Thoracic aorta (tissue), 2 donors: ENCODE measurements at regions not wholly inside any gene's neighbourhood (a gene's known extent, or its start where the extent isn't known, plus 50 kb on each side); places are given as distances from the start of the nearest gene placed in this dataset.
"Not testable (repeated sequence)": the region's sequence is repeated elsewhere in the genome, so short reads cannot be mapped to it uniquely, and the experiment has no call there.

ENCODE experiments used
- ATAC-seq: fragments of 150-250 bp; one replicate; pipeline ENCODE4 v1.8.0; 2017; ENCODE audit warnings: low read depth; ENCODE audit not compliant: insufficient number of reproducible peaks, low FRiP score
- DNase-seq: peaks from one replicate; pipeline ENCODE4 v3.0.0-alpha.2; 2020; ENCODE audit warnings: low spot score
- H3K27ac ChIP-seq, 2 donors: fragments of 200-600 bp; sonication (generic); 1 replicate in 1 of 2; 2 replicates in 1 of 2; pipeline ENCODE4 v1.5.1; 2016; ENCODE audit warnings: mild to moderate bottlenecking in 2 of 2, moderate library complexity in 2 of 2
- H3K27me3 ChIP-seq: fragments of 200-600 bp; sonication (generic); replicated peaks from 2 replicates; pipeline ENCODE4 v1.6.0; 2016; ENCODE audit warnings: mild to moderate bottlenecking; ENCODE audit not compliant: insufficient read depth
- H3K36me3 ChIP-seq: fragments of 200-600 bp; sonication (generic); one replicate; pipeline ENCODE4 v1.5.1; 2016
- H3K4me1 ChIP-seq, 2 donors: fragments of 200-600 bp; sonication (generic); 1 replicate in 1 of 2; 2 replicates in 1 of 2; pipeline versions ENCODE4 v1.5.1 to v1.6.0; 2016; ENCODE audit warnings: low read depth in 2 of 2, mild to moderate bottlenecking in 1 of 2; ENCODE audit not compliant: control insufficient read depth in 1 of 2
- H3K4me3 ChIP-seq: fragments of 200-600 bp; sonication (generic); 2 replicates; pipeline ENCODE4 v1.5.1; 2016; ENCODE audit warnings: mild to moderate bottlenecking
- H3K9me3 ChIP-seq: fragments of 200-600 bp; sonication (generic); 2 replicates; pipeline ENCODE4 v1.5.1; 2016
- CTCF ChIP-seq: fragments of 200-600 bp; sonication (generic); IDR thresholded peaks from one replicate; pipeline ENCODE4 v1.5.1; 2019; ENCODE audit warnings: antibody characterized with exemption

- no peak for DNase-seq
- H3K27me3 ChIP-seq, result no peaks in the 10 kb centered on the region
- H3K36me3 ChIP-seq, result no peaks in the 10 kb centered on the region
- H3K27ac ChIP-seq, result no peak overlapping the region
- ATAC-seq, result no peak
- no peak for TF ChIP-seq CTCF
- no peaks in the 10 kb centered on the region for H3K9me3 ChIP-seq
- H3K4me3 ChIP-seq, result no peak overlapping the region
- no peaks in the 10 kb centered on the region for H3K4me1 ChIP-seq
Observed at GRCh38 chr12:43196268-43196907, 355.6 kb downstream of the ADAMTS20 start.

GRCh38 chr12:43193096-43193495 lies 358.9 kb downstream of the ADAMTS20 start:
- not testable (repeated sequence) for H3K4me3 ChIP-seq, DNase-seq, H3K9me3 ChIP-seq, H3K4me1 ChIP-seq, H3K27me3 ChIP-seq, H3K36me3 ChIP-seq, ATAC-seq, H3K27ac ChIP-seq

GRCh38 chr12:43192442-43192841 lies 359.6 kb downstream of the ADAMTS20 start:
- H3K36me3 ChIP-seq, ATAC-seq, H3K9me3 ChIP-seq, H3K27me3 ChIP-seq, H3K27ac ChIP-seq, DNase-seq, H3K4me3 ChIP-seq, H3K4me1 ChIP-seq: not testable (repeated sequence)

GRCh38 chr12:43180242-43180641 lies 371.8 kb downstream of the ADAMTS20 start:
- H3K4me3 ChIP-seq, result no peak overlapping the region
- ATAC-seq (no peak), DNase-seq (no peak)
- no peaks in the 10 kb centered on the region for H3K9me3 ChIP-seq
- H3K4me1 ChIP-seq, result no peaks in the 10 kb centered on the region
- no peak for TF ChIP-seq CTCF
- H3K36me3 ChIP-seq, result no peaks in the 10 kb centered on the region
- no peak overlapping the region for H3K27ac ChIP-seq
- H3K27me3 ChIP-seq, result no peaks in the 10 kb centered on the region

GRCh38 chr12:43179486-43179885 lies 372.5 kb downstream of the ADAMTS20 start:
- Histone ChIP-seq H3K27me3 (no peaks in the 10 kb centered on the region), H3K9me3 (no peaks in the 10 kb centered on the region)
- TF ChIP-seq CTCF, result no peak

GRCh38 chr12:43177276-43177675 lies 374.7 kb downstream of the ADAMTS20 start:
- Histone ChIP-seq H3K36me3 (no peaks in the 10 kb centered on the region), H3K9me3 (no peaks in the 10 kb centered on the region), H3K4me1 (no peaks in the 10 kb centered on the region), H3K27me3 (no peaks in the 10 kb centered on the region), H3K27ac (no peak overlapping the region), H3K4me3 (no peak overlapping the region)
- ATAC-seq (no peak), DNase-seq (no peak)
- TF ChIP-seq CTCF, result no peak

More at GRCh38 chr12:43179486-43179885, 372.5 kb downstream of the ADAMTS20 start:
- H3K27ac ChIP-seq, result no peak overlapping the region
- H3K36me3 ChIP-seq, result no peaks in the 10 kb centered on the region
- ATAC-seq (no peak), DNase-seq (no peak)
- H3K4me3 ChIP-seq, result no peak overlapping the region
- H3K4me1 ChIP-seq, result no peaks in the 10 kb centered on the region
